ENCODE measurements at regions not wholly inside any gene's neighbourhood (a gene's known extent, or its start where the extent isn't known, plus 50 kb on each side); places are given as distances from the start of the nearest gene placed in this dataset.

DNA sequence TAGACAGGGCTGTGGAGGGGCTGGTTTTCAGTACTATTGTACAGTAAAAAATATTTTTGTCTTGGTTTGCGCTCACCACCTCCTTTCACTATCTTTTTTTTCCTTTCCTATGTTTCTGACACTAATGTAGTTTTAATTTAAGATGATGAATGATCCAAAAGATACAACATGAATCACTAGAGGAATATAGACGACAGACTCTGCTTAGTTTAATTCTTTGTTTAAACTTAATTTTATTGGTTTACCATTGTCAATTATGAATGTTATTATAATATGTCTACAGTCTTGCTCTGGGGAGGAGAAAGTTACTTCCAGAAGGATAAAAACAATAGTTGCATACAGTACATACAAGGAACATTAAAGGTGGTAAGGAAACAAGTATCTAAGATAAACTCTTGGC lies 682.4 kb upstream of the ADGRL4 start:
- ChIA-PET POLR2A (no interaction called here), CTCF (ENCODE audit: unreplicated experiment) (no interaction called here)
- H4K20me1 ChIP-seq (ENCODE audit: insufficient read depth, low read length): no peaks in the 10 kb centered on the region
- H3K4me3 ChIP-seq (ENCODE audit: low read depth, low read length, poor library complexity, severe bottlenecking): no peak overlapping the region
- no peak overlapping the region for H3K4me2 ChIP-seq (ENCODE audit: low read length)
- DNase-seq (ENCODE audit: low spot score): no peak
- H3K9me2 ChIP-seq (ENCODE audit: insufficient read depth, low read length): no peaks in the 10 kb centered on the region
- no peak overlapping the region; the same call in 1 of the 2 replicates for H2AFZ ChIP-seq (ENCODE audit: low read length)
- H3K27ac ChIP-seq (ENCODE audit: low read depth, low read length, poor library complexity, severe bottlenecking): no peak overlapping the region
- no peaks in the 10 kb centered on the region for H3K9me3 ChIP-seq (ENCODE audit: low read length)
- BruUV-seq (replicated peaks): no TSS peak
- H3K79me2 ChIP-seq (ENCODE audit: insufficient read depth, low read depth, low read length): no peaks in the 10 kb centered on the region
- H3K4me1 ChIP-seq (ENCODE audit: insufficient read depth, low read length, poor library complexity, severe bottlenecking): no peaks in the 10 kb centered on the region
- TF ChIP-seq EZH2phosphoT487 (IDR thresholded peaks at IDR 0.05; ENCODE audit: borderline replicate concordance, low read depth, low read length): no peak
- TF ChIP-seq, protein P1, sequence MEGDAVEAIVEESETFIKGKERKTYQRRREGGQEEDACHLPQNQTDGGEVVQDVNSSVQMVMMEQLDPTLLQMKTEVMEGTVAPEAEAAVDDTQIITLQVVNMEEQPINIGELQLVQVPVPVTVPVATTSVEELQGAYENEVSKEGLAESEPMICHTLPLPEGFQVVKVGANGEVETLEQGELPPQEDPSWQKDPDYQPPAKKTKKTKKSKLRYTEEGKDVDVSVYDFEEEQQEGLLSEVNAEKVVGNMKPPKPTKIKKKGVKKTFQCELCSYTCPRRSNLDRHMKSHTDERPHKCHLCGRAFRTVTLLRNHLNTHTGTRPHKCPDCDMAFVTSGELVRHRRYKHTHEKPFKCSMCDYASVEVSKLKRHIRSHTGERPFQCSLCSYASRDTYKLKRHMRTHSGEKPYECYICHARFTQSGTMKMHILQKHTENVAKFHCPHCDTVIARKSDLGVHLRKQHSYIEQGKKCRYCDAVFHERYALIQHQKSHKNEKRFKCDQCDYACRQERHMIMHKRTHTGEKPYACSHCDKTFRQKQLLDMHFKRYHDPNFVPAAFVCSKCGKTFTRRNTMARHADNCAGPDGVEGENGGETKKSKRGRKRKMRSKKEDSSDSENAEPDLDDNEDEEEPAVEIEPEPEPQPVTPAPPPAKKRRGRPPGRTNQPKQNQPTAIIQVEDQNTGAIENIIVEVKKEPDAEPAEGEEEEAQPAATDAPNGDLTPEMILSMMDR (conservative IDR thresholded peaks at IDR 0.05; ENCODE audit: low read length): no peak
- no peaks in the 10 kb centered on the region for H3K36me3 ChIP-seq (ENCODE audit: insufficient read depth, low read length)
- intact Hi-C loops (cut with micrococcal nuclease; ENCODE audit: unreplicated experiment): loop anchor here (10.0 kb wide), 1 partner anchor 194 kb away; no protein-coding TSS in a partner anchor

GRCh38 chr1:79683420-79683819 lies 676.9 kb upstream of the ADGRL4 start:
- Histone ChIP-seq H4K20me1 (ENCODE audit: insufficient read depth, low read length) (no peaks in the 10 kb centered on the region), H3K4me1 (ENCODE audit: insufficient read depth, low read length, poor library complexity, severe bottlenecking) (no peaks in the 10 kb centered on the region), H3K36me3 (ENCODE audit: insufficient read depth, low read length) (no peaks in the 10 kb centered on the region; the same call in 1 of the 2 replicates), H3K4me2 (ENCODE audit: low read length) (no peak overlapping the region), H3K27ac (ENCODE audit: low read depth, low read length, poor library complexity, severe bottlenecking) (no peak overlapping the region), H3K4me3 (ENCODE audit: low read depth, low read length, poor library complexity, severe bottlenecking) (no peak overlapping the region), H3K9me2 (ENCODE audit: insufficient read depth, low read length) (no peaks in the 10 kb centered on the region), H3K79me2 (ENCODE audit: insufficient read depth, low read depth, low read length) (no peaks in the 10 kb centered on the region), H3K9me3 (ENCODE audit: low read length) (peaks cover 8% of the 10 kb centered on the region), H2AFZ (ENCODE audit: low read length) (no peak overlapping the region)
- CTCF ChIA-PET (ENCODE audit: unreplicated experiment): no interaction called here
- intact Hi-C loops (cut with micrococcal nuclease; ENCODE audit: unreplicated experiment): loop anchor here (10.0 kb wide), 1 partner anchor 189 kb away; no protein-coding TSS in a partner anchor
- DNase-seq (ENCODE audit: low spot score): no peak
- POLR2A ChIA-PET: no interaction called here
- TF ChIP-seq EZH2phosphoT487 (IDR thresholded peaks at IDR 0.05; ENCODE audit: borderline replicate concordance, low read depth, low read length): no peak
- TF ChIP-seq, protein P1 (conservative IDR thresholded peaks at IDR 0.05; ENCODE audit: low read length): no peak
- no TSS peak for BruUV-seq (replicated peaks)

DNA sequence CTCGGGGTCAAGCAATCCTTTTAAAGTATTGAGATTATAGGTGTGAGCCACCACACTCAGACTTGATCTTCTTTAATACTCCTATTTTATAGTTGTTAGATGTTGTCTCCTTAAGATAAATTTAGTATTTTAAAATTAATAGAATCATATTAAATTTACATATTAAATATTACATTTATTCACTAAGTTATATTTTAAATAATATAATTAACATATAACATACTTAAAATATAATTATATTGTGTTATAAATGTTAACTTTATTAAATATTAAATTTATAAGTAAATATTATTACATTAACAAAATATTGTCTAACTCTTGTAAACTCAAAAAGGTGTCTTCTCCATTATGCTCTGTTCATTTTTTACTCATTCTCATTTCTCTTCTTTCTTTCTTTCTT lies 675.9 kb upstream of the ADGRL4 start:
- Histone ChIP-seq H4K20me1 (ENCODE audit: insufficient read depth, low read length) (no peaks in the 10 kb centered on the region), H3K4me1 (ENCODE audit: insufficient read depth, low read length, poor library complexity, severe bottlenecking) (no peaks in the 10 kb centered on the region), H3K4me2 (ENCODE audit: low read length) (no peak overlapping the region), H3K9me3 (ENCODE audit: low read length) (peaks cover 8% of the 10 kb centered on the region), H3K27ac (ENCODE audit: low read depth, low read length, poor library complexity, severe bottlenecking) (no peak overlapping the region), H2AFZ (ENCODE audit: low read length) (no peak overlapping the region), H3K79me2 (ENCODE audit: insufficient read depth, low read depth, low read length) (no peaks in the 10 kb centered on the region), H3K36me3 (ENCODE audit: insufficient read depth, low read length) (no peaks in the 10 kb centered on the region; the same call in 1 of the 2 replicates), H3K9me2 (ENCODE audit: insufficient read depth, low read length) (no peaks in the 10 kb centered on the region), H3K4me3 (ENCODE audit: low read depth, low read length, poor library complexity, severe bottlenecking) (no peak overlapping the region)
- intact Hi-C loops (cut with micrococcal nuclease; ENCODE audit: unreplicated experiment): loop anchor here (10.0 kb wide), 1 partner anchor 188 kb away; no protein-coding TSS in a partner anchor
- TF ChIP-seq, protein P1 (conservative IDR thresholded peaks at IDR 0.05; ENCODE audit: low read length): no peak
- TF ChIP-seq EZH2phosphoT487 (IDR thresholded peaks at IDR 0.05; ENCODE audit: borderline replicate concordance, low read depth, low read length): no peak
- no TSS peak for BruUV-seq (replicated peaks)
- ChIA-PET CTCF (ENCODE audit: unreplicated experiment) (no interaction called here), POLR2A (interaction anchor here (0.7 kb wide), 1 partner anchor 9 kb away, joined by 3 read pairs; no protein-coding TSS in a partner anchor)
- DNase-seq (ENCODE audit: low spot score): no peak
